GM12878 (cell line): ENCODE measurements at regions not wholly inside any gene's neighbourhood (a gene's known extent, or its start where the extent isn't known, plus 50 kb on each side); places are given as distances from the start of the nearest gene placed in this dataset.
A peak's percentile ranks its signal among the peaks of the same experiment; 100 is the strongest.

Source experiments
- DPF2 ChIP-seq: fragments of 450-650 bp; IDR thresholded peaks from 2 replicates; pipeline ENCODE4 v1.6.1; 2017; ENCODE audit warnings: mild to moderate bottlenecking
- IRF5 ChIP-seq: fragments of 450-650 bp; IDR thresholded peaks from 2 replicates; pipeline ENCODE4 v1.6.1; 2017; ENCODE audit warnings: borderline replicate concordance
- NFIC ChIP-seq: IDR thresholded peaks from 2 replicates; pipeline ENCODE4 v1.6.1; 2012; ENCODE audit warnings: low read depth, mild to moderate bottlenecking, inconsistent platforms, low read length, moderate library complexity
- RBBP5 ChIP-seq: fragments of 200-600 bp; sonication (generic); conservative IDR thresholded peaks from 2 replicates; pipeline ENCODE4 v1.6.1; 2016
- RCOR1 ChIP-seq: conservative IDR thresholded peaks from 2 replicates; pipeline ENCODE4 v1.6.1; 2012; ENCODE audit warnings: low read depth, low read length, improper control_type of control experiment
- RELA ChIP-seq: fragments of 450-650 bp; IDR thresholded peaks from 2 replicates; pipeline ENCODE4 v1.8.0; 2014; ENCODE audit warnings: borderline replicate concordance; ENCODE audit not compliant: partially characterized antibody
- RUNX3 ChIP-seq: IDR thresholded peaks from 2 replicates; pipeline ENCODE4 v1.6.1; 2012; ENCODE audit warnings: low read length, inconsistent platforms
- SP1 ChIP-seq: IDR thresholded peaks from one replicate; pipeline ENCODE4 v1.6.1; 2011; ENCODE audit warnings: low read depth, low read length
- TF ChIP-seq, protein P1 (sequence below): IDR thresholded peaks from 2 replicates; pipeline ENCODE4 v1.6.1; 2012; ENCODE audit warnings: improper control_type of control experiment, low read depth, low read length; ENCODE audit not compliant: insufficient replicate concordance

GRCh38 chr7:106358103-106358663 lies 73.4 kb upstream of the NAMPT start (continued):
- TF ChIP-seq, protein P1, sequence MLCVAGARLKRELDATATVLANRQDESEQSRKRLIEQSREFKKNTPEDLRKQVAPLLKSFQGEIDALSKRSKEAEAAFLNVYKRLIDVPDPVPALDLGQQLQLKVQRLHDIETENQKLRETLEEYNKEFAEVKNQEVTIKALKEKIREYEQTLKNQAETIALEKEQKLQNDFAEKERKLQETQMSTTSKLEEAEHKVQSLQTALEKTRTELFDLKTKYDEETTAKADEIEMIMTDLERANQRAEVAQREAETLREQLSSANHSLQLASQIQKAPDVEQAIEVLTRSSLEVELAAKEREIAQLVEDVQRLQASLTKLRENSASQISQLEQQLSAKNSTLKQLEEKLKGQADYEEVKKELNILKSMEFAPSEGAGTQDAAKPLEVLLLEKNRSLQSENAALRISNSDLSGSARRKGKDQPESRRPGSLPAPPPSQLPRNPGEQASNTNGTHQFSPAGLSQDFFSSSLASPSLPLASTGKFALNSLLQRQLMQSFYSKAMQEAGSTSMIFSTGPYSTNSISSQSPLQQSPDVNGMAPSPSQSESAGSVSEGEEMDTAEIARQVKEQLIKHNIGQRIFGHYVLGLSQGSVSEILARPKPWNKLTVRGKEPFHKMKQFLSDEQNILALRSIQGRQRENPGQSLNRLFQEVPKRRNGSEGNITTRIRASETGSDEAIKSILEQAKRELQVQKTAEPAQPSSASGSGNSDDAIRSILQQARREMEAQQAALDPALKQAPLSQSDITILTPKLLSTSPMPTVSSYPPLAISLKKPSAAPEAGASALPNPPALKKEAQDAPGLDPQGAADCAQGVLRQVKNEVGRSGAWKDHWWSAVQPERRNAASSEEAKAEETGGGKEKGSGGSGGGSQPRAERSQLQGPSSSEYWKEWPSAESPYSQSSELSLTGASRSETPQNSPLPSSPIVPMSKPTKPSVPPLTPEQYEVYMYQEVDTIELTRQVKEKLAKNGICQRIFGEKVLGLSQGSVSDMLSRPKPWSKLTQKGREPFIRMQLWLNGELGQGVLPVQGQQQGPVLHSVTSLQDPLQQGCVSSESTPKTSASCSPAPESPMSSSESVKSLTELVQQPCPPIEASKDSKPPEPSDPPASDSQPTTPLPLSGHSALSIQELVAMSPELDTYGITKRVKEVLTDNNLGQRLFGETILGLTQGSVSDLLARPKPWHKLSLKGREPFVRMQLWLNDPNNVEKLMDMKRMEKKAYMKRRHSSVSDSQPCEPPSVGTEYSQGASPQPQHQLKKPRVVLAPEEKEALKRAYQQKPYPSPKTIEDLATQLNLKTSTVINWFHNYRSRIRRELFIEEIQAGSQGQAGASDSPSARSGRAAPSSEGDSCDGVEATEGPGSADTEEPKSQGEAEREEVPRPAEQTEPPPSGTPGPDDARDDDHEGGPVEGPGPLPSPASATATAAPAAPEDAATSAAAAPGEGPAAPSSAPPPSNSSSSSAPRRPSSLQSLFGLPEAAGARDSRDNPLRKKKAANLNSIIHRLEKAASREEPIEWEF = peak; percentile 43
- TF ChIP-seq SP1 = no peak
- no peak for TF ChIP-seq RBBP5
- 0 out of 2 replicates have a peak, but pooled peaks have one; percentile 35 for TF ChIP-seq DPF2
- peak; percentile 53 for TF ChIP-seq NFIC
- peak; percentile 23 for TF ChIP-seq RELA
- no peak for TF ChIP-seq RCOR1
- TF ChIP-seq IRF5 = no peak
- TF ChIP-seq RUNX3 = peak; percentile 46
